ENCODE measurements at regions not wholly inside any gene's neighbourhood (a gene's known extent, or its start where the extent isn't known, plus 50 kb on each side); places are given as distances from the start of the nearest gene placed in this dataset.

DNA sequence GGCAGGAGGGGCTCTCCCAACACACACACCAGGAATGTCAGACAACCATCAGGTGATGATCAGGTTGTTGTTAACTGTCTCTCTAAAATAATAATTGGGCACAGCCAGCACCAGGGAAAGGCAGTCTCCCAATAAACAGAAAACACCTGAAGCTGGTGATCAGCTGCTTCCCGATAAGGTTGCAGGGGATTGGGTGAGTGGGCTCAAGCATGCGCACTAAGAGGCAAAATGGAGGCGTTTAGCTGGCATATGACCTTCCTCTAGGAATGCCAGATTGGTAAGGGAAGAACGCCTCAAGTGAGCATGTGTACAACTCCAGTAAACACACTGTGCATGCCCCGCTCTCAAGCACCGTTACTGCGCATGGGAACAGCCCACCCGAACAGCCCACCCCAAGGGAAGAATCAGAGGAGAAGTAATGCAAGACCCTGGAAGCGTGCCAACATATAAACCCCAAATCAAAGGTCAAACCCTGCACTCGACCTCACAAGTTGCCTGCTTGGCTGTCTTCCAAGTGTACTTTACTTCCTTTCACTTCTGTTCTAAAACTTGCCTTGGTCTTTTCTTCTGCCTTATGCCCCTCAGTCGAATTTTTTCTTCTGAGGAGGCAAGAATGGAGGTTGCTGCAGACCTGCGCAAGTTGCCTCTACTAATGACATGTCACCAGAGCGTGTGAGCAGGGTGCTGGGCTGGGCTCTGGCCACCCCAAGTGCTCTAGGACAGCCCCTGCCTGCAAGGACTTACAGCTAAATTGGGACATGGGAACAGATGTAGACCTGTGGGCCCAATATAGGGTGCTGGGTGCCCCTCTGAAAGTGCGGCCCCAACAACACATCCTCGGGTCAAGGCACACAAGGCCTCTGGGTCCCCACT is 200.8 kb downstream of the RHOU start:
- no peak for DNase-seq (ENCODE audit: low spot score)
- peaks cover 12 to 41% (median 25%) of the 10 kb centered on the region in 4 donors for H3K4me1 ChIP-seq (ENCODE audit: control insufficient read depth in 4 of 4, insufficient read depth in 4 of 4, low read length in 3 of 4)
- no peak overlapping the region for H3K9ac ChIP-seq (ENCODE audit: low read depth in 1 of 2, low read length in 2 of 2)
- peak overlapping the region in 1 of 2 donors; percentile 43 for H3K27ac ChIP-seq (ENCODE audit: low read depth in 1 of 2, low read length in 2 of 2)
- H3K9me3 ChIP-seq (ENCODE audit: control insufficient read depth in 4 of 4, low read length in 3 of 4): no peaks in the 10 kb centered on the region
- no peaks in the 10 kb centered on the region for H3K27me3 ChIP-seq (ENCODE audit: control insufficient read depth in 4 of 4, insufficient read depth in 4 of 4, low read length in 3 of 4)
- H3K36me3 ChIP-seq (ENCODE audit: control insufficient read depth in 4 of 4, insufficient read depth in 3 of 4, low read depth in 1 of 4, low read length in 3 of 4): no peaks in the 10 kb centered on the region
- no peak overlapping the region for H3K4me3 ChIP-seq (ENCODE audit: low read depth in 1 of 3, low read length in 3 of 3)
- TF ChIP-seq HNF4A (conservative IDR thresholded peaks at IDR 0.05) (peak; percentile 19 to 26), RAD21 (IDR thresholded peaks at IDR 0.05) (peak in 1 of 2 donors; percentile 22), RXRA (IDR thresholded peaks at IDR 0.05) (peak; percentile 28 to 52), NR2F2 (IDR thresholded peaks at IDR 0.05) (peak; percentile 65), GABPA (IDR thresholded peaks at IDR 0.05 in 1 of 2, conservative IDR thresholded peaks at IDR 0.05 in 1 of 2) (no peak)
- 65% methylated on average over 15 of the region's 15 CpGs for WGBS

DNA sequence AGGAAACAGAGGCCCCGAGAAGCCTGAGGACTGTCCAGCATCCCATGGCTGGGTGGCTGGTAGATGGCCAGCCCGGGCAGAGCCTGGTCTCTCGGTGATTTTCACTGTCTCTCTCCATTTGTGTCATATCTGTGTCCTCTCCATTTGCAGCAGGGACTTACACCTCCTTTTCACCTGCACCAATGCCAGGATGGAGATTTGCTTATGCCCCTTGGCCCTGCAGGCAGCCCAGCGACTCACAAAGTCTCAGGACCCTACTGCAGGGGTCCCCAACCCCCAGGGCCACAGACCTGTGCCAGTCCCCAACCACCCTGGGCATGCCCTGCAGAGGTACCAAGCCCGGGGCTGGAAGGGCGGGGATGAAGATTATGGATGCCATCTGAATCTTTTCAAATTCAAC is 201.6 kb downstream of the RHOU start:
- no peaks in the 10 kb centered on the region for H3K27me3 ChIP-seq (ENCODE audit: control insufficient read depth in 4 of 4, insufficient read depth in 4 of 4, low read length in 3 of 4)
- TF ChIP-seq, protein P1, sequence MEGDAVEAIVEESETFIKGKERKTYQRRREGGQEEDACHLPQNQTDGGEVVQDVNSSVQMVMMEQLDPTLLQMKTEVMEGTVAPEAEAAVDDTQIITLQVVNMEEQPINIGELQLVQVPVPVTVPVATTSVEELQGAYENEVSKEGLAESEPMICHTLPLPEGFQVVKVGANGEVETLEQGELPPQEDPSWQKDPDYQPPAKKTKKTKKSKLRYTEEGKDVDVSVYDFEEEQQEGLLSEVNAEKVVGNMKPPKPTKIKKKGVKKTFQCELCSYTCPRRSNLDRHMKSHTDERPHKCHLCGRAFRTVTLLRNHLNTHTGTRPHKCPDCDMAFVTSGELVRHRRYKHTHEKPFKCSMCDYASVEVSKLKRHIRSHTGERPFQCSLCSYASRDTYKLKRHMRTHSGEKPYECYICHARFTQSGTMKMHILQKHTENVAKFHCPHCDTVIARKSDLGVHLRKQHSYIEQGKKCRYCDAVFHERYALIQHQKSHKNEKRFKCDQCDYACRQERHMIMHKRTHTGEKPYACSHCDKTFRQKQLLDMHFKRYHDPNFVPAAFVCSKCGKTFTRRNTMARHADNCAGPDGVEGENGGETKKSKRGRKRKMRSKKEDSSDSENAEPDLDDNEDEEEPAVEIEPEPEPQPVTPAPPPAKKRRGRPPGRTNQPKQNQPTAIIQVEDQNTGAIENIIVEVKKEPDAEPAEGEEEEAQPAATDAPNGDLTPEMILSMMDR (IDR thresholded peaks at IDR 0.05; ENCODE audit: low read depth, low read length, missing input control): no peak
- TF ChIP-seq, protein P2, sequence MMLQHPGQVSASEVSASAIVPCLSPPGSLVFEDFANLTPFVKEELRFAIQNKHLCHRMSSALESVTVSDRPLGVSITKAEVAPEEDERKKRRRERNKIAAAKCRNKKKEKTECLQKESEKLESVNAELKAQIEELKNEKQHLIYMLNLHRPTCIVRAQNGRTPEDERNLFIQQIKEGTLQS (IDR thresholded peaks at IDR 0.05): no peak
- TF ChIP-seq RAD21 (IDR thresholded peaks at IDR 0.05): no peak
- no peak for TF ChIP-seq EGR1 (IDR thresholded peaks at IDR 0.05; ENCODE audit: low read depth in 2 of 2)
- TF ChIP-seq, protein P3, sequence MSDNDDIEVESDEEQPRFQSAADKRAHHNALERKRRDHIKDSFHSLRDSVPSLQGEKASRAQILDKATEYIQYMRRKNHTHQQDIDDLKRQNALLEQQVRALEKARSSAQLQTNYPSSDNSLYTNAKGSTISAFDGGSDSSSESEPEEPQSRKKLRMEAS (IDR thresholded peaks at IDR 0.05): no peak
- no peak for TF ChIP-seq HNF4A (conservative IDR thresholded peaks at IDR 0.05)
- no peak for TF ChIP-seq GABPA (IDR thresholded peaks at IDR 0.05 in 1 of 2, conservative IDR thresholded peaks at IDR 0.05 in 1 of 2)
- TF ChIP-seq FOXA2 (IDR thresholded peaks at IDR 0.05): no peak
- TF ChIP-seq SP1 (IDR thresholded peaks at IDR 0.05): no peak
- no peak for TF ChIP-seq HNF4G (IDR thresholded peaks at IDR 0.05)
- no peak for TF ChIP-seq TAF1 (conservative IDR thresholded peaks at IDR 0.05)
- TF ChIP-seq, protein P4, sequence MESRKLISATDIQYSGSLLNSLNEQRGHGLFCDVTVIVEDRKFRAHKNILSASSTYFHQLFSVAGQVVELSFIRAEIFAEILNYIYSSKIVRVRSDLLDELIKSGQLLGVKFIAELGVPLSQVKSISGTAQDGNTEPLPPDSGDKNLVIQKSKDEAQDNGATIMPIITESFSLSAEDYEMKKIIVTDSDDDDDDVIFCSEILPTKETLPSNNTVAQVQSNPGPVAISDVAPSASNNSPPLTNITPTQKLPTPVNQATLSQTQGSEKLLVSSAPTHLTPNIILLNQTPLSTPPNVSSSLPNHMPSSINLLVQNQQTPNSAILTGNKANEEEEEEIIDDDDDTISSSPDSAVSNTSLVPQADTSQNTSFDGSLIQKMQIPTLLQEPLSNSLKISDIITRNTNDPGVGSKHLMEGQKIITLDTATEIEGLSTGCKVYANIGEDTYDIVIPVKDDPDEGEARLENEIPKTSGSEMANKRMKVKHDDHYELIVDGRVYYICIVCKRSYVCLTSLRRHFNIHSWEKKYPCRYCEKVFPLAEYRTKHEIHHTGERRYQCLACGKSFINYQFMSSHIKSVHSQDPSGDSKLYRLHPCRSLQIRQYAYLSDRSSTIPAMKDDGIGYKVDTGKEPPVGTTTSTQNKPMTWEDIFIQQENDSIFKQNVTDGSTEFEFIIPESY (IDR thresholded peaks at IDR 0.05): no peak
- no peak for TF ChIP-seq JUND (IDR thresholded peaks at IDR 0.05)
- TF ChIP-seq FOXA1 (IDR thresholded peaks at IDR 0.05): no peak
- TF ChIP-seq YY1 (IDR thresholded peaks at IDR 0.05): no peak
- TF ChIP-seq RXRA (IDR thresholded peaks at IDR 0.05): no peak
- DNase-seq (ENCODE audit: low spot score): no peak
- 87% methylated on average over 6 of the region's 6 CpGs for WGBS
- no peaks in the 10 kb centered on the region for H3K36me3 ChIP-seq (ENCODE audit: control insufficient read depth in 4 of 4, insufficient read depth in 3 of 4, low read depth in 1 of 4, low read length in 3 of 4)
- peaks cover 12 to 41% (median 25%) of the 10 kb centered on the region in 4 donors for H3K4me1 ChIP-seq (ENCODE audit: control insufficient read depth in 4 of 4, insufficient read depth in 4 of 4, low read length in 3 of 4)
- no peaks in the 10 kb centered on the region for H3K9me3 ChIP-seq (ENCODE audit: control insufficient read depth in 4 of 4, low read length in 3 of 4)
- H3K9ac ChIP-seq (ENCODE audit: low read depth in 1 of 2, low read length in 2 of 2): no peak overlapping the region
- H3K4me3 ChIP-seq (ENCODE audit: low read depth in 1 of 3, low read length in 3 of 3): no peak overlapping the region
- no peak overlapping the region for H3K27ac ChIP-seq (ENCODE audit: low read depth in 1 of 2, low read length in 2 of 2)

All from liver (tissue), 8 donors.